ENCODE measurements at regions not wholly inside any gene's neighbourhood (a gene's known extent, or its start where the extent isn't known, plus 50 kb on each side); places are given as distances from the start of the nearest gene placed in this dataset.

GRCh38 chr4:124386648-124387047 lies 325.9 kb downstream of the ANKRD50 start:
- TF ChIP-seq TARDBP (IDR thresholded peaks at IDR 0.05), result no peak
- no peak for TF ChIP-seq FOXM1 (IDR thresholded peaks at IDR 0.05; ENCODE audit: borderline replicate concordance)
- TF ChIP-seq FOXK2 (IDR thresholded peaks at IDR 0.05), result no peak
- no peak for TF ChIP-seq BHLHE40 (IDR thresholded peaks at IDR 0.05; ENCODE audit: borderline replicate concordance)
- no peak for TF ChIP-seq L3MBTL2 (conservative IDR thresholded peaks at IDR 0.05)
- TF ChIP-seq PKNOX1 (IDR thresholded peaks at IDR 0.05), result no peak
- no peak for TF ChIP-seq CTBP1 (IDR thresholded peaks at IDR 0.05; ENCODE audit: borderline replicate concordance)
